ENCODE measurements at regions not wholly inside any gene's neighbourhood (a gene's known extent, or its start where the extent isn't known, plus 50 kb on each side); places are given as distances from the start of the nearest gene placed in this dataset.

GRCh38 chr1:199422206-199422605 is 605.3 kb upstream of the NR5A2 start:
- peak; percentile 50 for DNase-seq (ENCODE audit: low read depth)
- TF ChIP-seq CTCF (conservative IDR thresholded peaks at IDR 0.05; ENCODE audit: low read length), result peak; percentile 60
- H3K4me3 ChIP-seq (ENCODE audit: low read length), result no peak overlapping the region

- DNase-seq (ENCODE audit: low read depth), result no peak
- TF ChIP-seq CTCF (conservative IDR thresholded peaks at IDR 0.05; ENCODE audit: low read length), result no peak
- no peak overlapping the region for H3K4me3 ChIP-seq (ENCODE audit: low read length)
Observed at GRCh38 chr1:199447906-199448305, 579.6 kb upstream of the NR5A2 start.

GRCh38 chr1:199448646-199449045 is 578.9 kb upstream of the NR5A2 start:
- no peak for DNase-seq (ENCODE audit: low read depth)
- TF ChIP-seq CTCF (conservative IDR thresholded peaks at IDR 0.05; ENCODE audit: low read length), result no peak

GRCh38 chr1:199449221-199449620 is 578.3 kb upstream of the NR5A2 start:
- no peak for TF ChIP-seq CTCF (conservative IDR thresholded peaks at IDR 0.05; ENCODE audit: low read length)
- no peak overlapping the region for H3K4me3 ChIP-seq (ENCODE audit: low read length)
- no peak for DNase-seq (ENCODE audit: low read depth)

More at GRCh38 chr1:199448646-199449045, 578.9 kb upstream of the NR5A2 start:
- no peak overlapping the region for H3K4me3 ChIP-seq (ENCODE audit: low read length)

- no peak for TF ChIP-seq CTCF (conservative IDR thresholded peaks at IDR 0.05; ENCODE audit: low read length)
- no peak for DNase-seq (ENCODE audit: low read depth)
- no peak overlapping the region for H3K4me3 ChIP-seq (ENCODE audit: low read length)
Observed at GRCh38 chr1:199449681-199450080, 577.8 kb upstream of the NR5A2 start.

GRCh38 chr1:199452627-199453026 is 574.9 kb upstream of the NR5A2 start:
- DNase-seq (ENCODE audit: low read depth), result no peak
- no peak overlapping the region for H3K4me3 ChIP-seq (ENCODE audit: low read length)
- no peak for TF ChIP-seq CTCF (conservative IDR thresholded peaks at IDR 0.05; ENCODE audit: low read length)

GRCh38 chr1:199453723-199454122 is 573.8 kb upstream of the NR5A2 start:
- TF ChIP-seq CTCF (conservative IDR thresholded peaks at IDR 0.05; ENCODE audit: low read length), result no peak
- DNase-seq (ENCODE audit: low read depth), result no peak
- no peak overlapping the region for H3K4me3 ChIP-seq (ENCODE audit: low read length)

Measured in AG10803 (cell line).